ENCODE measurements at regions not wholly inside any gene's neighbourhood (a gene's known extent, or its start where the extent isn't known, plus 50 kb on each side); places are given as distances from the start of the nearest gene placed in this dataset.

DNA sequence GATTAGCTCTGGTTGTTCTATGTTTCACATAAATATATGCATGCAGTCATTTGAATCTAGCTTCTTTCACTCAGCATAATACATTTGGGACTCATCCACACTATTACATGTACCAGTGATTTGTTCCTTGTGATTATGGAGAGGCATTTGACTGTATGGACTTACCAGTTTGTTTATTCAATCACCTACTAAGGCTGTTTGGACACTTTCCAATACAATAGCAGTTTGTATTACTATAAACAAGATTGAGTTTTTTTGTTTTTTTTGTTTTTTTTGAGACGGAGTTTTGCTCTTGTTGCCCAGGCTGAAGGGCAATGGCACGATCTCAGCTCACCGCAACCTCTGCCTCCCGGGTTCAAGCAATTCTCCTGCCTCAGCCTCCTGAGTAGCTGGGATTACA, 109.8 kb upstream of the DST start:
- no peak for TF ChIP-seq POLR2A (IDR thresholded peaks at IDR 0.05; ENCODE audit: low read length)
- TF ChIP-seq GATA1 (IDR thresholded peaks at IDR 0.05; ENCODE audit: low read depth, low read length), result no peak

Measured in erythroblast (primary cell).